ENCODE measurements at regions not wholly inside any gene's neighbourhood (a gene's known extent, or its start where the extent isn't known, plus 50 kb on each side); places are given as distances from the start of the nearest gene placed in this dataset.

- Mint-ChIP-seq H3K27ac (no peak overlapping the region), H3K36me3 (ENCODE audit: low read depth) (peaks cover 28% of the 10 kb centered on the region), H3K4me1 (no peaks in the 10 kb centered on the region), H3K27me3 (ENCODE audit: low read depth, poor library complexity) (peaks cover 3% of the 10 kb centered on the region), H3K4me3 (no peak overlapping the region), H3K9me3 (peaks cover 3% of the 10 kb centered on the region)
- TF ChIP-seq CTCF (IDR thresholded peaks at IDR 0.05) = no peak
- no peak for DNase-seq
Observed at GRCh38 chr12:4843907-4844306, 65.8 kb upstream of the KCNA1 start.

- Mint-ChIP-seq H3K36me3 (ENCODE audit: low read depth) (peaks cover 7% of the 10 kb centered on the region), H3K27ac (no peak overlapping the region), H3K4me3 (no peak overlapping the region), H3K9me3 (peaks cover 2% of the 10 kb centered on the region), H3K27me3 (ENCODE audit: low read depth, poor library complexity) (peaks cover 11% of the 10 kb centered on the region), H3K4me1 (peaks cover 10% of the 10 kb centered on the region)
- DNase-seq = no peak
- TF ChIP-seq CTCF (IDR thresholded peaks at IDR 0.05) = no peak
Observed at GRCh38 chr12:4847713-4848112, 62.0 kb upstream of the KCNA1 start.

DNA sequence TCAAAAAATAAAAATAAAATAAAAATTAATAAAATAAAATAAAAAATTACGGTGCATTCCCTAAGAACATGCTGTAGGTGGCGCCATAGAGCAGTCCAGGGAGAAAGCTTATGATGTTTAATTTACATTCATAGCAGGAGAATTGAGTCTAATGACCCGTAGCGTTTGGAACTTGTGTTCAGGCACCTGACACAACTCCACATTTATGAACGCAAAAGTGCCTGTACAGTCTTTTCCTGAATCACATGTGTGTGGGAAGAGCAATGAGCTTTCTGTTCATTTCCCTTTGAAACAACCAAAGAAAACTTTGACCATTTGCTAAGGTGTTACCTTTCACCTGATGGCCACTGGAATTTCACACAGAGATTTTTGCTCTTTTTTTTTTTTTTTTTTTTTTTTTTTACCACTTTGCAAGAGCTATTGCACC, 60.6 kb upstream of the KCNA1 start:
- no peak overlapping the region for H3K27ac Mint-ChIP-seq
- no peaks in the 10 kb centered on the region for H3K9me3 Mint-ChIP-seq
- no peak overlapping the region for H3K4me3 Mint-ChIP-seq
- peak; percentile 85 for TF ChIP-seq CTCF (IDR thresholded peaks at IDR 0.05)
- peak; percentile 25 for DNase-seq
- H3K27me3 Mint-ChIP-seq (ENCODE audit: low read depth, poor library complexity) = peaks cover 19% of the 10 kb centered on the region
- peaks cover 16% of the 10 kb centered on the region for H3K4me1 Mint-ChIP-seq
- H3K36me3 Mint-ChIP-seq (ENCODE audit: low read depth) = peaks cover 4% of the 10 kb centered on the region

DNA sequence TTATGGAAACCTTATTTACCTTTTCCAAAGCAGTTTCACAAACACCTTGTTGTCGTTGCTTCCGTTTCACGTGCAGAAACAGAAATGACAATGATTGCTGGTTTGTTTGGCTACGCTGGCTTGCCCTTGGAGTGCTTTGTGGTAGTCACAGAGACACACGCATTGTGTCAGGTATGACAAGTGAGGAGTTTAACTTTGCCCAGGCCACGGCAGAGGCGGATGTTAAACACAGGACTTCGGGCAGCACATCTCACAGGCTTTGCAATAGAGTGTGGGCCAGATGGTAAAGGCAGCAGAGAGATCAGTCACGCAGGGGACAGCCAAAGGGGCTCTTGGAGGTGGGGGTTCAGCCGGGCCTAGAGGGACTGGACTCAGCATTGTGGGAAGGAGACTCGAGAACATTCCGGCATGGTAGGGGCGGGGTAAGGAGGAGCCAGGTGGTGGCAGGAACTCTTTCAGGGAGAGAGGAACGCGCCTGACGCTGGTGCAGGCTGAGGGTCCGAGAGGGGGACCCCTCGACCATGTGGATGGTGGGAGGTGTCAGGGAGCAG, 59.8 kb upstream of the KCNA1 start:
- peak overlapping the region; percentile 10 for H3K27ac Mint-ChIP-seq
- no peaks in the 10 kb centered on the region for H3K9me3 Mint-ChIP-seq
- TF ChIP-seq CTCF (IDR thresholded peaks at IDR 0.05) = no peak
- no peak for DNase-seq
- H3K27me3 Mint-ChIP-seq (ENCODE audit: low read depth, poor library complexity) = peaks cover 20% of the 10 kb centered on the region
- H3K36me3 Mint-ChIP-seq (ENCODE audit: low read depth) = peaks cover 4% of the 10 kb centered on the region
- no peak overlapping the region for H3K4me3 Mint-ChIP-seq
- peaks cover 16% of the 10 kb centered on the region for H3K4me1 Mint-ChIP-seq

DNA sequence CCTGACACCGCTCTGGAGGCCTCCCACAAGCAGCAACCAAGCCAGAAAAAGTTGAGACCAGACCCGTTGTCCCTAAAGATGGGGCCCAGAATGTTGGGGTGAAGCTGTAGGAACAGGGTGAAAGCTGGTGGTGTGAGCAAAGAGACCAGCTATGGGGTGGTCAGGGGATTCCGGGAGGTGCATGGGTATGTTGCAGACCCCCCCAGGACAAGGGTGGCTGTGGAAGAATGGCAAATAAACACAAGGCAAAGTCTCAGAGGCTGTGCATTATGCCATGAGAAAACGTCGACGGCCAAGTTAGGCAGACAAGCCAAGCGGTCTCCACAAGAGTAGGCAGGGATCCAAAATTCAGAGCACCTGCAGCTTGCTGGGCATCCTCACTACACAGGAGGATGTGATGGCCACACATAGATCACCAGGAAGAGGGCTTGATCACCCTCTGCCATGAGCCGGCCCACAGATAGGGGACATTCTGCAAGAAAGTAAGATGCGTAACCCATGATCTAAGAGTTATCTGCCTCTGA, 58.8 kb upstream of the KCNA1 start:
- H3K4me1 Mint-ChIP-seq = peaks cover 23% of the 10 kb centered on the region
- no peak overlapping the region for H3K4me3 Mint-ChIP-seq
- H3K36me3 Mint-ChIP-seq (ENCODE audit: low read depth) = peaks cover 4% of the 10 kb centered on the region
- peaks cover 29% of the 10 kb centered on the region for H3K27me3 Mint-ChIP-seq (ENCODE audit: low read depth, poor library complexity)
- no peak overlapping the region for H3K27ac Mint-ChIP-seq
- no peak for DNase-seq
- no peaks in the 10 kb centered on the region for H3K9me3 Mint-ChIP-seq
- TF ChIP-seq CTCF (IDR thresholded peaks at IDR 0.05) = no peak

DNA sequence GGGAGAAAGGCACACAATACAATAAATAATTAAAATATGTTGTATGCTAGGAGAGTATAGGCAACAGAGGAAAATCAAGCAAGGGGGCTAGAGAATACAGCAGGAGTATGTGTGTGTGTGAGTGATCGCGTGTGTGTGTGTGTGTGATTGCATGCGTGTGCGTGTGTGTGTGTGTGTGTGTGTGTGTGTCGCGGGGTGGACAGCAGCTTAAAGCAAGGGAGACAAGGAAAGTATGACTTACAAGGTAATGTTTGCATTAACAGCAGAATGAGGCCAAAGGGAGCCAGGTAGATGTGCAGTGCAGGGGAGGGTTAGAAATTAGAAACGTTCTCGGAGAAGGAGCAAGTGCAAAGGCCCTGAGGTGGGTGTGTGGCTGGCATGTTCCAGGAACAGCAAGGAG, 57.4 kb upstream of the KCNA1 start:
- H3K4me3 Mint-ChIP-seq = no peak overlapping the region
- H3K4me1 Mint-ChIP-seq = peaks cover 32% of the 10 kb centered on the region
- DNase-seq = no peak
- H3K27me3 Mint-ChIP-seq (ENCODE audit: low read depth, poor library complexity) = peaks cover 41% of the 10 kb centered on the region
- peaks cover 2% of the 10 kb centered on the region for H3K36me3 Mint-ChIP-seq (ENCODE audit: low read depth)
- H3K9me3 Mint-ChIP-seq = no peaks in the 10 kb centered on the region
- H3K27ac Mint-ChIP-seq = peak overlapping the region; percentile 22
- no peak for TF ChIP-seq CTCF (IDR thresholded peaks at IDR 0.05)

Data from nephron progenitor cell (in vitro differentiated cells).